ENCODE measurements at regions not wholly inside any gene's neighbourhood (a gene's known extent, or its start where the extent isn't known, plus 50 kb on each side); places are given as distances from the start of the nearest gene placed in this dataset.

- TF ChIP-seq, protein P1, sequence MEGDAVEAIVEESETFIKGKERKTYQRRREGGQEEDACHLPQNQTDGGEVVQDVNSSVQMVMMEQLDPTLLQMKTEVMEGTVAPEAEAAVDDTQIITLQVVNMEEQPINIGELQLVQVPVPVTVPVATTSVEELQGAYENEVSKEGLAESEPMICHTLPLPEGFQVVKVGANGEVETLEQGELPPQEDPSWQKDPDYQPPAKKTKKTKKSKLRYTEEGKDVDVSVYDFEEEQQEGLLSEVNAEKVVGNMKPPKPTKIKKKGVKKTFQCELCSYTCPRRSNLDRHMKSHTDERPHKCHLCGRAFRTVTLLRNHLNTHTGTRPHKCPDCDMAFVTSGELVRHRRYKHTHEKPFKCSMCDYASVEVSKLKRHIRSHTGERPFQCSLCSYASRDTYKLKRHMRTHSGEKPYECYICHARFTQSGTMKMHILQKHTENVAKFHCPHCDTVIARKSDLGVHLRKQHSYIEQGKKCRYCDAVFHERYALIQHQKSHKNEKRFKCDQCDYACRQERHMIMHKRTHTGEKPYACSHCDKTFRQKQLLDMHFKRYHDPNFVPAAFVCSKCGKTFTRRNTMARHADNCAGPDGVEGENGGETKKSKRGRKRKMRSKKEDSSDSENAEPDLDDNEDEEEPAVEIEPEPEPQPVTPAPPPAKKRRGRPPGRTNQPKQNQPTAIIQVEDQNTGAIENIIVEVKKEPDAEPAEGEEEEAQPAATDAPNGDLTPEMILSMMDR (conservative IDR thresholded peaks at IDR 0.05), result no peak
- H3K27ac ChIP-seq, result no peak overlapping the region
Observed at GRCh38 chr13:80199067-80199466, 141.9 kb downstream of the SPRY2 start.

DNA sequence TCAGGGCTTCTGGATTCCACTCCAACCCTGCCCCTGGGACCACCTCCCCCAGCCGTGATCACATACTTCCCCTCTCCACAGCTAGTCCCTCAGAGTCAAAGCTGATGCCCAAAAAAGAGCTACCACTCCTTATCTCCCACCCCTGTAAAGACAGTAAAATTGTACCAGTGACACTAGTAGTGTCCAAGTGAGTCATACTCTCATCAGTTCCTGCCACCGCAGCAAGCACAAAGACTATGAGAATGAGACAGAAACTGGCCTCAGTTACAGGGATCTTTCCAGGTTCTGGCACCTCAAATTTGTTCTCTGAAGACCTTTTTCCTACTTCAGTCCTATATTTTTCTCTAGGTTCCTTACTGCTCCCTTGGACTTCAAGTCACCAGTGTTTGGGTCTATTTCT is 144.2 kb downstream of the SPRY2 start:
- TF ChIP-seq, protein P1 (conservative IDR thresholded peaks at IDR 0.05), result no peak
- no peak overlapping the region for H3K27ac ChIP-seq

DNA sequence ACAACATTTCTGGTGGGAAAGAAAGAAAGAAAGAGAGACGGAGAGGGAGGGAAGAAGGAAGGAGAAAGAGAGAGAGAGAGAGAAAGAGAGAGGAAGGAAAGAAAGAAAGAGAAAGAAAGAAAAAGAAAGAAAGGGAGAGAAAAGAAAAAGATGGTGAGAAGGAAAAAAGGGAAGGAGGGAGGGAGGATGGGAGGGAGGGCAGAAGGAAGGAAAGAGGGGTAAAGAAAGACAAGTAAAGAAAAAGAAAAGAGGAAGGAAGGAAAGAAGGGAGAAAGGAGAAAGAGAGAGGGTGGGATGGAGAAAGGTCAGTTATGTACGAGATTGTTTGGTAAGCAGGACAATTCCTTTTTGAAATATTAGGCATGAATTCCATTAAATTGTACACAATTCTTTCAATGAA is 145.3 kb downstream of the SPRY2 start:
- no peak overlapping the region for H3K27ac ChIP-seq

GRCh38 chr13:80189889-80190597 is 150.9 kb downstream of the SPRY2 start:
- TF ChIP-seq, protein P1 (conservative IDR thresholded peaks at IDR 0.05), result no peak
- no peak overlapping the region for H3K27ac ChIP-seq

More for the DNA sequence above, 145.3 kb downstream of the SPRY2 start:
- TF ChIP-seq, protein P1 (conservative IDR thresholded peaks at IDR 0.05), result no peak

- TF ChIP-seq, protein P1 (conservative IDR thresholded peaks at IDR 0.05), result no peak
- H3K27ac ChIP-seq, result no peak overlapping the region
Observed at GRCh38 chr13:80180740-80181355, 160.1 kb downstream of the SPRY2 start.

GRCh38 chr13:80177327-80177726 is 163.6 kb downstream of the SPRY2 start:
- H3K27ac ChIP-seq, result no peak overlapping the region
- TF ChIP-seq, protein P1 (conservative IDR thresholded peaks at IDR 0.05), result no peak

DNA sequence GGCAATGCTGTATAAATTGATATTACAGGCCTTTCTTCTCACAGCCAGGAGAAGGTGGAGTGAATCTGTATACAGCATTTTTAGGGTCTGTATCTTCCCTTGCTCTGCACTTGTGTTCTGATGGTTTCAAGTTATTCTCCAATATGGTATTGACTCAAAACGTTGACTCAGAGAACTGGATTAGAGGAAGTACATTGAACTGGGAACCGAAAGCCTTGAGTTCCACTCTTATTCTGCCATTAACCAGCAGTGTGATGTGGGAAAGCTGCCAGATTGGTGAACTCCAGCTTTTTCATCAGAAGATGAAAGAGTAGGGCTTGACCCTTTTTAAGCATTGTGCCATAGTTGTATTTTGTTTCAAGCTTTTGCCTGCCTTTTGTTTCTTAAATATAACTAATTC is 167.7 kb downstream of the SPRY2 start:
- TF ChIP-seq, protein P1 (conservative IDR thresholded peaks at IDR 0.05), result no peak
- no peak overlapping the region for H3K27ac ChIP-seq
